HG03442 (cell line): ENCODE measurements at regions not wholly inside any gene's neighbourhood (a gene's known extent, or its start where the extent isn't known, plus 50 kb on each side); places are given as distances from the start of the nearest gene placed in this dataset.

Experiments used
- ATAC-seq: cut with Tn5 transposase; IDR thresholded peaks from one replicate; pipeline ENCODE4 v1.9.1; 2021; ENCODE audit warnings: mild to moderate bottlenecking, moderate library complexity; ENCODE audit not compliant: unreplicated experiment

DNA sequence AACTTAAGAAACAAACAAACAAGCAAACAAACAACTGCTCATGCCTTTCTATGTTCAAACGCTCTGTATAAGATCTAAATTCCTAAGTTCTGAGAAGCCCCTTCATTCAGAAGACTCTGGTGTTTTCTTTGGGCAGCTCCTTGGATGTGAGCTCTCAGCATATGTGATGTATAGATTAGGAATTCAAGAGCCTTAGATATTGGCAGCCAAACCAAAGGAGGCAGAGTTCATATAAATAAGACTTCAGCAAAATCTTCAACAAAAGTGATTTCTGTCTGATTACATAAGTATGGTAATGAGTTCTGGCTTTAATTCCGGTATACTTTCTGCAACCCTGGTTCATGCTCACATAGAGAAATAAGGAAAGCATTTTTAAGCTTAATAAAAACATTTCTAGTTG, 145.6 kb downstream of the DYRK2 start:
- no peak for ATAC-seq

- ATAC-seq: no peak
These were observed 146.7 kb downstream of the DYRK2 start for GRCh38 chr12:67795236-67795635.

DNA sequence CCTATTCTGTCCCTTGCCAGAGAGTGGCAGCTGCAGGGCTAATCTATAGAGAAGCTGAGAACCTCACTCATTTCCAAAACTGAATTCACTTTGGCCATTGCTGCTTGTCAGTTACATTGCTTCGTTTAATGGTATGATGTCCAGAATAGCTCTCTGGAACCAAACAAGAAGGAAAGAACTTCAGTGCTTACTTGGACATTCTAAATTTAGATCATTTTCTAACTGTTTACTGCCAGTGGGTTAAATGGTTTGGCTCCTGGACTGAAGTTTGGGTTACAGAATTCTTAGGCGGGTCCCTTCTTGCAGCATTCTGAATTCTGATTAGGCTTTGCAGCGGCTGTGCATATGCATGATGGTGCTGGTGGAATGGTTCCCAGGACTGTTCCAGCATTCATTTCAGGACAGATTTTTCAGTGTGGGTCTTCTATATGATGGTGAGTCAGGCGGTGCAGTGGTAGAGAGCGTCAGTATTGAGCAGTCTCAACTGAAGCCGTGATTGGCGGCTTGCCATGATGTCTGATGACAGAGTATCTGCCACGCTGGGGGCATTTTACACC, 148.7 kb downstream of the DYRK2 start:
- ATAC-seq: no peak

GRCh38 chr12:67797753-67798152, 149.2 kb downstream of the DYRK2 start:
- ATAC-seq: no peak

DNA sequence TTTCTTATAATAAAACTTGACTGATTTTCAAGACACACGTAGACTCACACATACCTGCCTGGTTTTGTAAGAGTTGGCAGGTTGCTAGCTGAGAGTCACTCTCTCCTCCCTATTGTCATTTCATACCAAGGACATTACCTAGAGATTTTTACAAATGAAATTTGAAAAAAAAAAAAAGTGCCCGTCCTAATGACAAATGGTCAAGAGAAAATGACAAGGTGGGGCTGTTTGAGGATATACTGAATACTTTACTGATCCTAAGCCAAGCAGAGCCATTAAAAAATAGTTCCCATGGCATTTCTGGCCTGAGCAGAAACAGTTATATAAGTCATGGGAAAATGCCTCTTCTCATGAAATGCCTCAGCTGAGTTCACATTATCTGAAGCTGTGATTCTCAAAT, 150.2 kb downstream of the DYRK2 start:
- no peak for ATAC-seq

DNA sequence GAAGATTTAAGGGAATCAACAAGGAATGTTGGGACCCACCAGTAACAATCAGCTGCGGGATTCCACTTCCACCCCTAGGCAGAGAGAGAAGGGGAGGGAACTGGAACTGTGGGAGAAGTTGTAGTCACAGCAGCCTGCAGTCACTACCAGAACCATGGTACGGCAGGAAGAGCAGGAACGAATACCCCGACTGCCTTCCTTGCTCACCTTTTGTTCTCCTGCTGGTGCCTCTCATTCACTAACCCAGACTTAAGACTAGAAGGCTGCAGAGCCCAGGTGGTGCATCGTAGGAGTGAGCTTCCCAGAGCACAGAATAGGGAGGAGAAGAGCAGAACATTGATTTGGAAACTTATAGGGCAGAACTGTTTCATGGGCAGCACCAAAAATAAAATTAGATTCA, 154.2 kb downstream of the DYRK2 start:
- ATAC-seq: no peak

DNA sequence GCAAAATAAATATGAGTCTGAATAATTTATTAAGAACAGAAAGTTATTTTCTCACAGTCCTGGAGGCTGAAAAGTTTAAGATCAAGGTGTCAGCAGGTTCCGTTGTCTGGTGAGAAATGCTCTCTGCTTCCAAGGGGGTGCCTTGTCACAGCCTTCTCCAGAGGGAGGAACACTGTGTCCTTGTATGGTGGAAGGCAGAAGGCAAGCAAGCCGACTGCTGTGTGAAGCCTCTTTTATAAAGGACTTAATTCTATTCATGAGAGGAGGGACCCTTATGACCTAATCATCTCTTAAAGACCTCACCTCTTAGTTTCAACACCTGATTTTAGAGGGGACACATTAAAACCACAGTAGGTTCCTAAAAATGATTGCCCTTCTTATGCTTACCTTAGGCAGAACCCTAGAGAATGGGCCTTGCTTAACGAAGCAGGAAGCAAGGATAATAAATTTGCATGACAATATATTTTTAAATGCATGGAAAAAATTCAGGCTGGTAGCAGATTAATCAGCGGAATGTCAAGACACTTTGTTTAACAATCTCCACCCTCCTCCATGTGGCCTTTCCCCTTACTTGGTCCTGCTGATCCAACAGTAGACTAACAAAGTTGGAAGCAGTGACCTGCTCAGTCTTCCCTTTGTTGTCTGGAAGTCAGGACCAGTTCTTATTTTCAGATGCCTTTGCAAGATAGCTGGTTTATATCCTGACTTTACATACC, 154.9 kb downstream of the DYRK2 start:
- ATAC-seq: no peak

DNA sequence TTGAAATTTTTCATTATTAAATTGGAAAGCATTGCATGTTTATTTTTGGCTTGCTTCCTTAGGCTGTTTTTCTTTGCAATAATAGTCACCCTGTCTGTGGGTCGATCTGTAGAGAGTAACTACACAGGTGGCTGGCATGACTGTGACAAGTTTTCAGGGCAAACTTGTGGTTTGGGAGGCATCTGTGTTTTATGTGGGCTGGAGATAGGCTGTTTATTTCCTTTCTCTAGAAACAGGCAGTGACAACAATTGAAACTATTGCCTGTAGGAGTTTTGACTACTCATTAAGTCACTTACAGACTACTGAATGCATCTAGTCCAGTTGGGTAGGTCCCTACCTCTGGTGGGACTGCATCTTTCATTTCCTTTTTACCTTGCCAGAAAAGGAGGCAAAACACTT, 155.6 kb downstream of the DYRK2 start:
- ATAC-seq: peak; percentile 76

GRCh38 chr12:67807814-67808213, 159.3 kb downstream of the DYRK2 start:
- no peak for ATAC-seq

- no peak for ATAC-seq
These were observed 161.6 kb downstream of the DYRK2 start for GRCh38 chr12:67810166-67810565.

DNA sequence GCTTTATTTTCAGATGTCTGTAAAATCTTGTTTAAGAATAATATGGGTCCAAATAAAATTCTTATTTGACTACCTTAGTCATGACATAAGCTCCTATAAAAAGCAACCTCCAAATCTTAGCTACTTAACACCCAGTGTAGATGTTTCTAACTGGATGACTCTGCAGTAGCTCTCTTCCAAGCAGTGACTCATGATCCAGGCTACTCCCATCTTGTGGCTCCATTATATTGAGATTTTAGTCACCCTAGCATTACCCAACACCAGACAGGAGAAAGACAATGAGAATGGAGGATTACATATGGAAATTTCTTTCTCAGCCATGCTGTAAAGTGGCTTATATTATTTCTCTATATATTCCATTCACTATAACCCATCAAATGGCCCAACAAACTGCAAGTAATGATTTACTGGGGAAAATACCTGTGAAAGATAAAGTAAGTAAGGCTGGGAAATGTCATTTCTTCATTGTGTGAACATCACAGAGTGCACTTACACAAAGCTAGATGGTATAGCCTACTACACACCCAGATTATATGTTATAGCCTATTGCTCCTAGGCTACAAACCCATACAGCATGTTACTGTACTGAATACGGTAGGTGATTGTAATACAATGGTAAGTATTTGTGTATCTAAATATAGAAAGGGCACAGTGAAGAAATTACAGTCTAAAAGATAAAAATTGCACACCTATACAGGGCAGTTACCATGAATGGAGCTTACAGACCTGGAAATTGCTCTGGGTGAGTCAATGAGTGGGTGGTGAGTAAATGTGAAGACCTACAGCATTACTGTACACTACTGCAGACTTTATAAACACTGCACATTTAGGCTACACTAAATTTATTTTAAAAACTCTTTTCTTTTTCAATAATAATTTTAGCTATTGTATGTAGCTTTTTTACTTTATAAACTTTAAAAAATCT, 163.2 kb downstream of the DYRK2 start:
- no peak for ATAC-seq

DNA sequence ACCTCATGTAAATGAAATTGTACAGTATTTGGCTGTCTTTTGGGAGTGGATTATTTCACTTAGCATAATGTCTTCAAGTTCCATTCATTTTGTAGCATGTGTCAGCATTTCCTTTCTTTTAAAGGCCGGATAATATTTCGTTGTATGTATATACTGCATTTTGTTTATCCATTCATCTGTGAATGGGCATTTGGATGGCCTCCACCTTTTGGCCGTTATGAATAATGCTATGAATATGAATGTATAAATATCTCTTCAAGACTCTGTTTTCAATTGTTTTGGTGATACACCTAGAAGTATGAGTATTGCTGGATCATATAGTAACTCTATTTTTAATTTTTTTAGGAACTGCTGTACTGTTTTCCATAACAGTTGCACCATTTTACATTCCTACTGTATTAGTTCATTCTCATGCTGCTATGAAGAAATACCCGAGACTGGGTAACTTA, 164.9 kb downstream of the DYRK2 start:
- no peak for ATAC-seq

DNA sequence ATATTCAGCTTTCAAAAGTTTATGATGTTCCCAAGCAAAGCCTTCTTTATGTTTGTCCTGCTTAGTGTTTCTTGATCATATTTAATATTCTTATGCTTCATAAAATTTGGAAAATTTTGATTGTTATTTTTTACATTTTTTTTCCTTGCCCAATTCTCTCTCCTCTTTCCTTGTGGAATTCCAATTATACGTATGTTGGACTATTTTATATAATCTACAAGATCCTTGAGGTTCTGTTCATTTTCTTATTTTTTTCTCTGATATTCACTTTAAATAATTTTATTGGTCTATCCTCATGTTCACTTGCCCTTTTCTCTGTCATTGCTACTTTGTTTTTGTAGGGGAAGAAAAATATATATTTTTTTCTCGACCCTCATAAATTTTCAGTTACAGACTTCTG, 167.7 kb downstream of the DYRK2 start:
- no peak for ATAC-seq

GRCh38 chr12:67818459-67818903, 169.9 kb downstream of the DYRK2 start:
- no peak for ATAC-seq

GRCh38 chr12:67819902-67820301, 169.3 kb upstream of the IFNG-AS1 start:
- no peak for ATAC-seq

GRCh38 chr12:67820694-67821093, 168.6 kb upstream of the IFNG-AS1 start:
- ATAC-seq: no peak

DNA sequence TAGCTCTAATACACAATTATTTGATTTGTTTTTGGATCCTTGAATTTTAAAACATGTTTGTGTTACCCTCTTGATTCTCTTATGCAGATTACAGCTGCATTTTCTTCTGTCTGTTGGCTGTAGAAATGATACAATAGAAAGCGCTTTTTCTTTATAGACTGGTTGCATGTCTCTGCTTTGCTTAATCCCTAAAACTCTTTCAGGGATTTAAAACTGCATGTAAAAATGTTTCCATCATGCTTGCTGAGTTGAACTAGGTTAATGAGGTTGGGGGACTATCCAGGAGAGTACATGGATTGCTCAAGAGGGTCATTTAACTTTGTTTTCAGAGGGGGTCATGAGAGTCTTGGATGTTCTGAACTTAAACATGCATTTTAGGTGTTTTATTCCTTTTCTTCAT, 166.4 kb upstream of the IFNG-AS1 start:
- ATAC-seq: no peak

DNA sequence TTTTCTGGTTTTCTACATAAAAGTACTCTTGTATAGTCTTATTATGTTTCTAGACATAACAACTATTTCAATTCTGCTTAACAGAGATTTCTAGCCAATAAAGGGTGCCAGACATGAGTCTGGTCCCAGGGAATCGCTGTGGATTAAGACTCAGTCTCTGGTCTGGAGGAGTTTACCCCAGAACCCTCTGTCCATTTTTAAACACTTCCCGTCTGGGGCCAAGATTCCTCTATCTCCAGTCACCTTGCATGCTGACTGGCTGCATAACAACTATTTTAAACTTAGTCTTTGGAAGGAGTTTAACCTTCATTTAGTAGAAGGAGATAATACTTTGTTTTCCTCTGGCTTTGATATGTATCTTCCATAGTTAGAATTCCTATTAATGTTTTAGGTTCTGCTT, 163.1 kb upstream of the IFNG-AS1 start:
- ATAC-seq: no peak

GRCh38 chr12:67826946-67827720, 162.1 kb upstream of the IFNG-AS1 start:
- no peak for ATAC-seq

DNA sequence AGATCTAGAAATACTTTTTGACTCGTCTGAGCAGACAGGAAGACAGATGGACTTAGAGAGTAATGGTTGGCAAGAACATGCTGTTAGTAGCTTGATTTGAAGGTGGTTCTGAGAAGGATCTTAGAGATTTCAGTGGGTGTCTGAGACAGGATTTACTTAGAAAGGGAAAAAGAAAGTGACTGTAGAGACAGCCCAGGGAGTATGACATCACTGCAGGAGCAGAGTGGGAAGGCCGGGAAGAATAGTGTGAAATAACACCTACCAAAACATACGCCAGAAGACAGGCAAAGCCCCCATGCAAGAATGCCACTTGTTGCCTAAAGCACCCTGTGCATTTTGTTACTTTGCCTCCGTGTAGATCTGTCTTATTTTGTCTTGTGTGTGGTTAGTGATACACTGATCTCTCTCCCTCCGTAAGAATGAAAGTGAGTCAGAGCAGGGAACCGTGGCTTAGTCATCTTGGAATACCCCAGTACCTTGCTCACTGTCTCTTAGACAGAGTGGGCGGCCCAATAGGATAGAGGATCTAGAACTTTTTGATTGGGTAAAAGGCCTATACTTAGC, 161.3 kb upstream of the IFNG-AS1 start:
- peak; percentile 95 for ATAC-seq

DNA sequence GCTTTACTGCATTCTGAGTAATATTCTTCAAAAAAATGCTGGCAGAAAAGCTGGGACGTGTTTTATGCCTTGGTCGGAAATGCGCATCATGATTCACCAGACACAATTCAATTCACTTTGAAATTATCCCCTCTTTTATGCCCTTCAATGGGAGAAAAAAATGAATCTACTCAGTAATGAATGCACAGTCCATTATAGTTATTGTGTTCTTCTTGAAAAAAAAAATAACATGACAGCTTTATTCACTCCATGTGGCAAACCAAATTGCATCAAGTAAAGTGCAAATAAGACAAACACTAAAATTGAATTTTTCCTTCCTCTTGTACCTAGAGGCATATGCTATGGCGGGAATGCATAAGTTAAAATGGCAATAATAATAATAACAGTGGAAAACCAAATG, 159.4 kb upstream of the IFNG-AS1 start:
- no peak for ATAC-seq
